Spleen (tissue), 7 donors: ENCODE measurements at regions not wholly inside any gene's neighbourhood (a gene's known extent, or its start where the extent isn't known, plus 50 kb on each side); places are given as distances from the start of the nearest gene placed in this dataset.

ENCODE experiments used
- POLR2A ChIP-seq, 3 donors: fragments of 450-650 bp; IDR thresholded peaks; one replicate each; pipeline ENCODE4 v1.5.1; 2017; ENCODE audit warnings: antibody characterized with exemption in 3 of 3, mild to moderate bottlenecking in 1 of 3
- TF ChIP-seq, protein P1 (sequence below), 11 experiments: fragments of 200-600 bp in 7 of 11; fragments of 450-650 bp in 4 of 11; sonication (generic) in 4 of 11; IDR thresholded peaks in 8 of 11; conservative IDR thresholded peaks in 3 of 11; 1 replicate in 7 of 11; 2 replicates in 4 of 11; pipeline versions ENCODE4 v1.4.0 to v1.8.0; 2016 to 2021; ENCODE audit warnings: antibody characterized with exemption in 11 of 11, inconsistent platforms in 4 of 11, mild to moderate bottlenecking in 1 of 11
- donor health status: DM: no; HTN: no; CAD: no; lungs with moderate emphysema.
- donor health status: DM: no; HTN: no; CAD: no.
- donor health status: DM: no; HTN: no; CAD: no.

DNA sequence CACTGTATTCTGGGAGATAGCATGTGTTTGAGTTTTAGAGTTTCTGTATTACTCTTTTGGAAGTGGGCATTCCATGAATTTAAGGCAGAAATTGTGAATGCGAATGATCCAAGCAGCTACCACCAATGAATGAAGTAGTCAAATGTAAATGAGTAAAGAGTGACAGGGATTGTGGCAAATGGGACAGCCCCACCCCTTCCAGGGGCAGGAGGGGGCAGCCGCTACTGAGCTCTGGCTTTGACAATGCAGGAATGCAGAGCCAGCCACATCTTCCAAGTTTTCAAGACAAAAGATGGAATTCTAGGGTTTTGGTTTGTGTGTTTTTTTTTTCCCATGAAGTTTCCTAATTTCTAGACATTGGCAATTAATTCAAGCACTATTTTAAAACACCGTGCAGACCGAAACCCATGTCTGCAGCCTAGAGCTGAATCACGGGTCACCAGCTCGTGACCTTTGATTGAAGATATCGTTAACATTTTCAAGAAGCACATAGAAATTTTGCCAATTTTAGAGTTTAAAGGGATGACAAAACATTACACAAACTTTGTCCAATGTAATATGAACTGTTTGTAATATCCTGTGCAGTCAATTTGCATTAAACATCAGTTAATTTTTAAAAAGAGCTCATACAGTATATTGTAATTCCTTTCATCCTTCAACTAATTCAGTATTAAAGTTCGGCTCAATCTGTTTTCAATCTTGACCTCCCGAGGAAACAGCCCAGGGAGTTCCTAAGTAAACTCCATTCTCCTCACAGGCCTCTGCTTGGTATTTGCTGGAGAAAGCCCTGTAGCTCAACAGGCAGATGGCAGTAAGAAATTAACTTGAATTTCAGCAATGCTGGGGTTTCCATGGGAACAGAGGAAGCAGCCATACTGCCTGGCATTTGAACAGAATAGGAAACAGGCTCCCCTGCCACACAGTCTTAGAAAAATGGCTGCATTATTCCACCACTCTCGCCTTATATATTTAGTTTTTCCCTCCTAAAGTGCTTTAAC, 83.4 kb downstream of the UCHL1 start:
- TF ChIP-seq POLR2A (IDR thresholded peaks at IDR 0.05), result no peak
- TF ChIP-seq, protein P1, sequence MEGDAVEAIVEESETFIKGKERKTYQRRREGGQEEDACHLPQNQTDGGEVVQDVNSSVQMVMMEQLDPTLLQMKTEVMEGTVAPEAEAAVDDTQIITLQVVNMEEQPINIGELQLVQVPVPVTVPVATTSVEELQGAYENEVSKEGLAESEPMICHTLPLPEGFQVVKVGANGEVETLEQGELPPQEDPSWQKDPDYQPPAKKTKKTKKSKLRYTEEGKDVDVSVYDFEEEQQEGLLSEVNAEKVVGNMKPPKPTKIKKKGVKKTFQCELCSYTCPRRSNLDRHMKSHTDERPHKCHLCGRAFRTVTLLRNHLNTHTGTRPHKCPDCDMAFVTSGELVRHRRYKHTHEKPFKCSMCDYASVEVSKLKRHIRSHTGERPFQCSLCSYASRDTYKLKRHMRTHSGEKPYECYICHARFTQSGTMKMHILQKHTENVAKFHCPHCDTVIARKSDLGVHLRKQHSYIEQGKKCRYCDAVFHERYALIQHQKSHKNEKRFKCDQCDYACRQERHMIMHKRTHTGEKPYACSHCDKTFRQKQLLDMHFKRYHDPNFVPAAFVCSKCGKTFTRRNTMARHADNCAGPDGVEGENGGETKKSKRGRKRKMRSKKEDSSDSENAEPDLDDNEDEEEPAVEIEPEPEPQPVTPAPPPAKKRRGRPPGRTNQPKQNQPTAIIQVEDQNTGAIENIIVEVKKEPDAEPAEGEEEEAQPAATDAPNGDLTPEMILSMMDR (IDR thresholded peaks at IDR 0.05 in 8 of 11, conservative IDR thresholded peaks at IDR 0.05 in 3 of 11), result peak in 1 of 11 experiments; percentile 18
